HG03103 (cell line): ENCODE measurements at regions not wholly inside any gene's neighbourhood (a gene's known extent, or its start where the extent isn't known, plus 50 kb on each side); places are given as distances from the start of the nearest gene placed in this dataset.

Experiments
- ATAC-seq: cut with Tn5 transposase; IDR thresholded peaks from one replicate; pipeline ENCODE4 v1.9.1; 2021; ENCODE audit warnings: low read depth; ENCODE audit not compliant: unreplicated experiment

DNA sequence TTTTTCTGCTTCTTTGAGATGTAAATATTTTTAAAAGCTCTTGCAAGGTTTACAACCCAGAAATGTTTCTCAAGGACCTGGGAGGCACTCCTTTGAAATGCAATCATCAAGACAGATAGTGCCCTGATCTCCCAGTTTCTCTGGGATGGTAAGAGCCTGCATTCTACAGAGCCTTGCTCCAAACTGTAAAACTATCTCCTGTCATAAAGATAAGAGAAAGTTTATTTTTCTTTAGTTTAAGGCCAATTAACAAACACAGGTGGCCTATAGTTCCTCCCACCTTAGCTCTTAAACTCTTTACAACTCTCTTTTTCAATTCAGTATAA, 1231.1 kb upstream of the NUDT12 start:
- ATAC-seq = no peak

DNA sequence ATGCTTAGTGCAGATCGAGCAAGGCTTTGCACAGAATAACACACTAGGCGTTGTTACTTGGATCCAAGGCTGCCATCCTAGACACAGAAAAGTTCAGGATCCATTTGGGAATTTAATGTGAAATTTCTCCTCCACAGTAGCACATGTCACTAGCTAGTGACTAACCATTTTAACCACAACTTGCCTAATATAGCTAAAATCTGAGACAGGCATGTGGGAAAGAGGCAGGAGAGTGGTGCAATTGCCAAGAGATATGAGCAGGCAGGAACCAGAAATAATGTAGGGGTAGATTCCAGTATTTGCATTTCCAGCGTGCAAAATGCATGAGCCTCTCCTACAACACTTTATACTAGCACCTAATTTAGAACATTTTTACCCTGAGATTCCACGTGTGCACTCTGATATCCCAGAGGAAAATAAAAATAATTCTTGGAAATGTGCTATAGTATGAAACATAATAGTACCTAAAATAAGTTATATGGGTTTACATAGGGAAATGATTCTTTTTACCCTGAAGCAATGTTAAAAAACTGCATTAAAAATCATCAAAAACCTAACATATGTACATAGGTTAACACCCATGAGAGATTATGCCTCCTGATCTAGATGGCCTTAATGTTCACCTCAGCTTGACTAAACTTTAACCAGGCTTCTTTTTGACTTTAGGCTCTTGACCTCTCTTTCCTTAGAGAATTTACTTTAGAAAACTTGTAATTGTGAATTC, 1230.6 kb upstream of the NUDT12 start:
- ATAC-seq = no peak

DNA sequence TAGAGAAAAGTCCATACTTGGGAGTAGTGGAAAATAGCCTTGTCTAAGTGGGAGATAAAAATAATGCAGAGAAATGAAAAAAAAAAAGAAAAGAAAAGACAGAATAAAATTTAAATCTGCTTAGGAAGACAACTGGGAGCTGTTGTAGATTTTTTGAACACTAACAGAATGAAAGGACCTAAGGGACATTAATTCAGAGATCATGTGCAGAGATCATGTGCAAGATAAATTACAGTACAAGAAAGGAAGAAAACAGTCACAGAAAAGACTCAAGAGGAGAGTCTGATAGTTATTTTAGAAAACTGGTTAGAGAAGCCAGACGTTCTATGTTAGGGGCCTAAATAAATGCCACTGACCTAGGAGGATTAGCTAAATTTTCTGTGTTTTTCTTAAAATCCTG, 1226.8 kb upstream of the NUDT12 start:
- ATAC-seq = no peak

DNA sequence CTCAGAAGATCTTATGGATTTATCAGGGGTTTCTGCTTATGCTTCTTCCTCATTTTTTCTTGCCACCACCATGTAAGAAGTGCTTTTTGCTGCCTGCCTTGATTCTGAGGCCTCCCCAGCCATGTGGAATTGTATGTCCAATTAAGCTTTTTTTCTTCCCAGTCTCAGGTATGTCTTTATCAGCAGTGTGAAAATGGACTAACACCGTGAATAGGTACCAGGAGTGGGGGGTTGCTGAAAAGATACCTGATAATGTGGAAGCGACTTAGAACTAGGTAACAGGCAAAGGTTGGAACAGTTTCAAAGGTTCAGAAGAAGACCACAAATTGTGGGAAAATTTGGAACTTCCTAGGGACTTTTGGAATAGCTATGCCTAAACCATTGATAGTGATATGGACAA, 1222.5 kb upstream of the NUDT12 start:
- ATAC-seq = no peak

DNA sequence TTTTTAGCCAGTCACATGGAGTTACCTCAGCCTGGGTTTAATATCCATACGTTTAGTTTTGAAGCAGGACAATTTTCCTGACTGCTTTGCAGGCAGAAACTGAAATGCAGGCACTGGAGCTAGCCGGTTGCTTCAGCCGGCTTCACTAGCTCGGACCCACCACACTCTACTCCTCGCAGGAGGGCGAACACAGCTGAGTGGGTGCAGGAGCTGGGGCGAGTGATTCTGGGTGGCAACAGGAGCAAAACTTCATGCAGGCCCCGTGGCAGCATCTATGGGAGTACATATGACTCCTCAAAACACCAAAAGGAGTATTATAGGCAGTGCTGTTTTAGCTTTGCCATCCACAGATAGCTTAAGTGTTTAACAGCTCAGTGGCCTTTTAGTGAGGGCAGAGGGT, 1211.8 kb upstream of the NUDT12 start:
- no peak for ATAC-seq

DNA sequence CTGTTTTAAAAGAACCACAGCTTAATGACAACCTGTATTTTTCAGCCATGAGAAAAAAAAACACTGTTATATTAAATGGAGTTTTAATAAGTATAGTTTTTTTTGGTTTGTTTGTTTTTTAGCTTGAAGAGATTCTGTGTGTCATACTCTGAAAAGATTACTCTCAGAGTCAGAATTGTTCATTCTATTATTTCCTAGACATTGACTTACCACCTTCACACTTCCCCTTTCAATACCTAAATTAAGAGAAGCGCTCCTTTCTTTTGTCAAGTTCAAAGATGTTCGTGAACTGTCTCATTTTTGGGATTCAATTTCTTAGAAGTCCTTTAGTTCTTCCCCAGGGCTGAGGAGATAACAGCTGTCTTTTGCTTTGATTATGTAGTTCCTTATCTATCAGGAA, 1201.6 kb upstream of the NUDT12 start:
- no peak for ATAC-seq

DNA sequence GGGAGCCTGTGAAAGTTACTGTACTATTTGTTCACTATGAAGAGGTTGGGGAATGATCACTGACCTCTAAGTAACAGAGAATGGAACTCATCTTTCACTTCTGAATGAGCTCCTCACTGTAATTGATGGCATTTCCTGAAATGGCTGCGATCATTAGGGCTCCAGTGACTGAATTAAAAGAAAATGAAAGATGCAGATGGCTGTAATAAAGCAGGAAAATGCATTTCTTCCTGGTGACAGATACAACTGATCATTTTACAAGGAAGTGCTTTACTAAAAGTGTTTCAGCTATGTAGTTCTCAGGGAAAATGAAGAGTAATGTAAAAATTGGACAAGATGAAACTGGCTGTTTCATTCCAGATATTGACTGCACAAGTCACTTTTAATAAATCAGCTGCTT, 1200.6 kb upstream of the NUDT12 start:
- ATAC-seq = no peak

DNA sequence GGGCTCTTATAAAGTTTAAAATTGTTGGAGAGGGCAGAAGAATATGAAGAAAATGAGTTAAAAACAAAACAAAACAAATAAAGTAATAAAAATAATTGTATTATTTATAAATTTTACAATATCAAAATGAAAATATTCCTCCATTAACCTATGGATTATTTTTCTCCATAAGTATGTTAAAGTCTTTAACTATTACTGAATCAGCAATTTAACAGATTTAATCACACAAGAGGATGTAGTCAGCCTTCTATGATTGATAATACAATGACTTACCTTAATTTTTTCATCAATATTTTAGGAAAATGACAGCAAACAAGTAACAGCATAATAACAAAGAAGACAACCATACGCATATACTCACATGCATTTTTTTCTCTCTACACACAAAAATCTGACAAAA, 1195.3 kb upstream of the NUDT12 start:
- ATAC-seq = no peak

DNA sequence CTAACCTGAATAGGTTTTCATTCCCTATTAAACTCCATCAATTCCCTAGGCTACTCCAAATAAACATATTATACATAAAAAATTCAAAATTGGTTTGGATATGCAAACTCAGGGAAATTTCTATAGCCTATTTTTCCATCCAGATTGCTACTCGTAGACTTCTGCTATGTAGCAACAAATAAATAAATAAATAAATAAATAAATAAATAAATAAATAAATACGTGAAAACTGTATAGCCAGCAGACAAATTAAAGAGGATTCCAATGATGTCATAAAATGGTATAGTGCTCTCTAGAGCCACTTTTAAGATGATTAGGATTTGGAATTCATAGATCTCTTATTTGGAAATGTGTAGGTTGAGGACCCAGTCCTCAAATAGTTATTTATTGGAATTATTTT, 1193.2 kb upstream of the NUDT12 start:
- ATAC-seq = no peak

DNA sequence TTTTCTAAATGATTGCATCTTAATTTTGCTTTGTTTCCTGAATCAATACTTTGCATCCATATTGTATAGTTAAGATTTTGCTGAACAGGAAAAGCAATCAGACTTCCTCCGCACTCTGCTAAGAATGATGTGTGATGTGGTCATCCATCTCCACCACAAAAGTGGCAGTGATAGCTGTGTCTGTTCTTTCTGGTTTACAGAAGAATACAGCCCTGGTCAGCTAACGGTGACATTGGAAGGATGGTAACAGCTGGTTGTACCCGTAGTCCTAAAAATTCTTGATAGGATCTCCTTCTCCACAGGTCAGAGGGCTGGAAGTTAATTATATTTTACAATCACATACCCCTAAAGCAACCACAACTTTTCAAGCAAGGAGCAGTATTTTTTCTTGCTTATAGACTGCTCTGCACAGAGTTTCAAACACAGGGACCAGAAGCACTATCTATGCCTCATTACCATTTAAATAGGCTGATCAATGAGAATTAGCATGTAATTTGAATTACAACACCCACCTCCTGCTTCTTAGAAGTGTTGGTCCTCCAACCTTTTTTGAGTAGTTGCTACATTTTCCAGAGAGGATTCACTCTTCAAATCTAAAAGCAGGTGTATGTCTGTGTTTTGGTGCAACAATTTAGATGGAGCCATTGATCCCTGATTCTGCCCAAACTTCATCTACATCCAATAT, 1191.9 kb upstream of the NUDT12 start:
- ATAC-seq = no peak

DNA sequence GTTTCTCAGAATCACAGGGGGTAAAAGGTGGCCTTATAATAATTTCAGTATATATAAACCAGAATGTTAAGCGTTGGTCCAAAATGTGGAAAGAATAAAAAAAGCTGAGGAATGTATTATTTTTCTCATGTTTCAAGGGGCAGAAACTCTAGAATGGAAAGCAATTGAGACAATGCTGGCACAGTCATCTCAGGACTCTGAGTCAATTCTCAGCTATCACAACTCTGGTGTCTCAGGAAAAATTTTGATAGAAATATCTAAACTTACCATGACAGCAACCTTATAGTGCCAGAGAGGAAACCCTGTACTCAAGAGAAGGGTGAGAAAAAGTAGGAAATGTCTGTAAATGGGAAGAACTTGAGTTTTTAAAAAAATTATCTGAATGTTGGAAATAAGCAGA, 1189.4 kb upstream of the NUDT12 start:
- no peak for ATAC-seq

DNA sequence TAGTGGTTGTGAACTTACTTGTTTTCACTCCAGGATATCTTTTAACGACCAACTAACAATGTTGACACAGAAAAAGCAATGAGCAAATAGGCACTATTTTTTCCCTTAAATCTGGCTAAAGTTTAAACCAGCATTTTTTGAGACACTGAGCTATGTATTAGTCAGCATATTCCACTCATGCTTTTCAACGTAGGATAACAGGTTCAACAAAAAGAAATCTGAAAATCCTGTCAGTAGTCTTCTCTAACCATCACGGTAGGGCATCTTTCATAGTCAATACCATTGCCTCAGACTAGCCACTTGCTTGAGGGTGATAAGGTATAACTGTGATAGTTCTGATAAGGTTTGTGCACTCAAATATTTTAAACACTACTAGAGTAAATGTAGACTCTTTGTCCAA, 1177.3 kb upstream of the NUDT12 start:
- ATAC-seq = no peak

DNA sequence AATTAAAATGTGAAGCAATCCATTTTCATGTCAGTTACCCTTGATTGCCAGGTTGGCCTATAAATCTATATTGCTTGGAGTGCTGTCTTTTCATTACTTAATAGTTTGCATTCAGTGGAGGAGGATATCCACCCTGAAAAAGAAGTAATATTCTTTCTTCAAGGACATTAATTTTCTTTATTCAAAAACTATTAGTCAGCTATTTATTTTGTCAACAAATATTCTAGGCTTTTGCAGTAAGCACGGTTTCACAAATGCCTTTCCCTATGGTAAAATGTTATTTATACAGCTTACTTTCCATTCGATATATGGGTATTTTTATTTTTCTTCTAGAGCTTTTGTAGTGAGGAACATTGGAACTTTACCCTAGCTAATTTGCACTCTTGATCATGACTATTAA, 1176.9 kb upstream of the NUDT12 start:
- ATAC-seq = no peak

DNA sequence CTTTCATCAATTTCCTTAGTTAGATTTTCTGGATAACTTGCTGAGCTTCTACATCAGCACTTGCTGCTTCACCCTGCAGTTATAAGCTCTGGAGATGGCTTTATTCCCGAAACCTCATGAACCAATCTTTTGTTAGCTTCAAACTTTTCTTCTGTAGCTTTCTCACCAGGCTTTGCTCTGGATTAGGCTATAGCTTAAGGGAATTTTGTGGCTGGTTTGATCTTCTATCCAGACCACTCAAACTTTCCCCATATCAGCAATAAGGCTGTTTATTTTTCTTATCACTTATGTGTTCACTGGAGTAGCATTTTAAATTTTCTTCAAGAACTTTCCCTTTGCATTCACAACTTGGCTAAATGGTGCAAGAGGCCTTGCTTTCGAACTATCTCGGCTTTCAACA, 1173.5 kb upstream of the NUDT12 start:
- no peak for ATAC-seq

DNA sequence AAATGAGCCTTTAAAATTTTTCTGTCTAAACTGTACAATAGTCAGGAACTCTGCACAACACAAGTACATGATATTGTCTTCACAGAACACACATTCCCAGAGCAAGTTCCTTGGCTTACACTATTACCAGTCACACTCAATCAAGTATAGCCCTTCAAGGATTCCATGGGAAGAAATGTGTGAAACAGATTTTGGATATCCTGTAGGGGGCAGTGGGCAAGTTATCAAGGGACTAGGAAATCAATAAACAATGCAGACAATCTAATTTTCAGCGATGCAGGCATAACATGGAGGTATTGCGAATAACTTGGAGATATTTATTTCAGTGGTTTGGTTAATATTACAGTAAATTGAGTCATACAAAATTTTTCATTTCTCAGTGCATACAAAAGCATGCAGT, 1171.5 kb upstream of the NUDT12 start:
- no peak for ATAC-seq

DNA sequence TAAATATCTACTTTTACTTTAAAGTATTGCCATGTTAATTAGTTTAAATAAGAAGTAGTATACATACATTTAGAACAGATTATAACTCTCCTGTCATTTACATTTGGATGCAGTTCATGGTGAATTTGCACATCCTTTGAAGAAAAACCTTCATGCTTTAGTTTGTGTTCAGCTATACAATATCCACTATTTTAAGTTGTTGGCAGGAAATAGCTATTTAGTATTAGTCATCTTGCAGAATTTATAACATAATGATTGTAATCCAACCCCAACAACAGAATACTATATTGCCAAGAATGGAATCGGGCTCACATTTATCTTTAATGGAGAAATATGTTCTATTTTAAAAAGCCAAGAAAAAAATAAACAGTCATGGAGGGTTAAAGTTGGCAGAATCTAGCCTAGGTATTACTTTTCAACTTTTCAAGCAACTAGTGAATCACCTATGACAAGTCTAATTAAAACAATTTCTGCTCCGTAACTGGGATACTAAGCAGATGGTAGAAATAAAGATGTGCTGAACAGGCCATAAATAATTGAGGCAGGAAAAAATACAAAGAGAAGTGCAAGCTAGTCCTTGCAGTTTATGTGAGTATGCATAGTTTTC, 1170.6 kb upstream of the NUDT12 start:
- ATAC-seq = no peak

DNA sequence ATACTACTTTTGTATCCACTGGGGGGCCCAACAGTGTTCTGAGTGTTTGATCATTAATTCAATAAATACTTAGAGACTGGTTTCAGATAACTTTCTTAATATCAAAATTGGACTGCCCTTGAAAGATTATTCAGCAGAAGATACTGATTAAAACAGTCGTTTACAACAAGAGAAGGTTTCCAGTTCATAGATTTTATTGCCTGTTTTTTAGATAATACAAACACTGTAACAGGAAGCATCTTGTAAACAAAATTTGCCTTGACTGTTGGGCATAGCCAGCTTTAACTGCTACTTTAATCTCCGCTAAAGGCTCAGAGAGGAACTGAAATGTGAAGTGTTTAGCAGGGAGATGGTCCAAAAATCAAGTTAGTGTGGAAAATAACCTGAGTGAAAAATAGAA, 1168.7 kb upstream of the NUDT12 start:
- ATAC-seq = no peak

DNA sequence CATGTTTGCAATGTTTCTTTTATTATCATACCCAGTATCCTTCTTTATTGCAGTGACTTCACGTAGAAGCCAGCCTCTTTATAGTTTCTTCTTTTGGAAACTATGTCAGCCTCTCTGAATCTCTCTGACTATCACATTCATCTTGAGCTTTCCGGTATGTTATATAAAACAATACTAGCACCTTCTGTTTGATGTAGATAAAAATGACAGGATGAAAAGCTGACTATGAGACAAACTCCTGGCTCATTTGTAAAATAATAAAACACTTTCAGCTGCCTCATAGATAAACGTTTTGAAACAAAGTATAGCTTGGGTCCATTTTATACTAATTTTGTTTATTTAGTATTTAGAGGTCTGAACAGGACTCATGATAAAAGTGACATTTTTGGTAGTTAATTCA, 1145.4 kb upstream of the NUDT12 start:
- ATAC-seq = no peak

DNA sequence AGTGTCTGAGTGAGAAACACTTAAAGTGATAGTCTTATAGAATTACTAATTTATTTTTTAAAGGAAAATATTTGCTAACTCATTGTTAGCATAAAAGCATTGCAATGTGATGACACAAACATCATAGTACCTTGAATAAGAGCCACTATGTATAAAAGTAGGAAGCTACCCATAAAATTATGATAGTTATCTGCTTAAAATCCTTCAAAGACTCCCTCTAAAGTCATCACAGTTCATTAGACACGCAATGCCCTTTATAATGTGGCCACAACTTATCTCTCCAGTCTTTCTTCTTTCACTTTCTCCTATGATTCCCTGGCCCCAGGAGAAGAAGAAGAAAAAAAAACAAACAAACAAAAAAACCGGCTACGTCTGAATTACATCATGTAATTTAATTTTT, 1144.0 kb upstream of the NUDT12 start:
- ATAC-seq = no peak

DNA sequence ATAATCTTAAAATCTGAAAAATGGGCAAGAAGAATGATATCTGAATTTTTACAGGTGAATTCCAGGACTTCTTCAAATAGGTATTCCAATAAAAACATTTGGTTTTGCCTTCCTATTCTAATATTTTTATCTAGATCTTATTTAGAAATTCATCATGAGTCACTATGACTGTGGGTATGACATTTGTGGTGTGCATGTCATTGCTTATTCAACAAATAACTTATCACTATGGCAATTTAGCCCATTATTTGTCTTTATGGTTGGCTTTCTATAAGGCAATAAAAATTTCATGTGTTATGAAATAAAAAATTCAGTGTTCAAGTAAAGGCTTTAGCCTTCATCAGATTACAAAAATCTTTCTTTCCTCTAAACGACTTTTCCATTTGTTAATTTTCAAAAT, 1139.6 kb upstream of the NUDT12 start:
- ATAC-seq = no peak

DNA sequence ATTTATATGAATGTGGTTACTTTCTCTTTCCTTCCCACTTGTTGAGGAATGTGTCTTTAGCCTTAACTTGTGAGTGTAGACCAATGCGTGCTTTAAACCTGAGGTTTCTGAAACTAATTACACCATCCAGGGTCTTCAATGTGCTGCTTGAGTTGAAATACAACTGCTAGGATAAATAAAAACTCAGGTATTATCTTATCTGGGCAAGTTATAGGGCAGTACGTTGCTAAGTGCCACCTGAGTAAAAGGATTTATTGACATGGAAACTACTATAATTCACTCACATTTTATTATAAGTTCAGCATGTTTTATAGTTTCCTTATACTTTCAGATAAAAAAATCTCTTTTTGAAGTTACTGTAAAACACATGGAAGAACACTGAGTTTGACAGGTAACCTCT, 1136.8 kb upstream of the NUDT12 start:
- no peak for ATAC-seq

DNA sequence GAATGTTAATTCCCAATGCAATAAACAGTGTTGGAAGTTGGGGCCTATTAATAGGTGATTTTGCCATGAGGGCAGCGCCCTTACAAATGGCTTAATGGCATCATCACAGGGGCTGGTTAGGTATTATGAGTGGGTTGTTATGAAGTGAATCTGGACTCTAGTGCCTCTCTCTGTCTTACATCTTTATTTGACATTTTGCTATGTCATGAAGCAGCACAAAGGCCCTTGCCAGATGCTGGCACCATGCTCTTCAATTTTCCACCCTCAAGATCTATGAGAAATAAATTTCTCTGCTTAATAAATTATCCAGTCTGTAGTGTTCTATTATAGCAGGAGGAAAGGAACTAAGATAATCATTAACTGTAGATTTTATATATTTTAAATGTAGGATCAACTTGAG, 1098.7 kb upstream of the NUDT12 start:
- ATAC-seq = no peak
